Tibial nerve (tissue), 4 donors: ENCODE measurements at regions not wholly inside any gene's neighbourhood (a gene's known extent, or its start where the extent isn't known, plus 50 kb on each side); places are given as distances from the start of the nearest gene placed in this dataset.

Experiments used
- DNase-seq, 2 donors: peaks; one replicate each; pipeline ENCODE4 v3.0.0-alpha.2; 2019; ENCODE audit warnings: low spot score in 2 of 2
- H3K27ac ChIP-seq, 4 donors: fragments of 200-600 bp; sonication (generic) in 3 of 4; one replicate each; pipeline ENCODE4 v1.5.1; 2017 to 2019; ENCODE audit warnings: mild to moderate bottlenecking in 1 of 4
- H3K27me3 ChIP-seq, 2 donors: fragments of 200-600 bp; sonication (generic) in 1 of 2; one replicate each; pipeline versions ENCODE4 v1.5.1 to v1.6.0; 2017 to 2019
- H3K36me3 ChIP-seq, 3 donors: fragments of 200-600 bp; sonication (generic); one replicate each; pipeline ENCODE4 v1.5.1; 2018 to 2019
- H3K4me1 ChIP-seq, 4 donors: fragments of 200-600 bp; sonication (generic) in 3 of 4; one replicate each; pipeline ENCODE4 v1.5.1; 2017 to 2019
- H3K4me3 ChIP-seq, 4 donors: fragments of 200-600 bp; sonication (generic) in 3 of 4; one replicate each; pipeline ENCODE4 v1.5.1; 2017 to 2019; ENCODE audit warnings: mild to moderate bottlenecking in 1 of 4, moderate library complexity in 1 of 4
- H3K9me3 ChIP-seq, 4 donors: fragments of 200-600 bp; sonication (generic) in 3 of 4; one replicate each; pipeline ENCODE4 v1.5.1; 2017 to 2019
- CTCF ChIP-seq, 5 experiments: fragments of 200-600 bp in 3 of 5; fragments of 450-650 bp in 2 of 5; sonication (generic) in 3 of 5; IDR thresholded peaks; one replicate each; pipeline ENCODE4 v1.5.1; 2016 to 2019; ENCODE audit warnings: antibody characterized with exemption in 5 of 5, mild to moderate bottlenecking in 3 of 5, moderate library complexity in 2 of 5
- EP300 ChIP-seq, 2 donors: sonication (generic); formaldehyde crosslinking; IDR thresholded peaks; one replicate each; pipeline ENCODE4 v1.6.1; 2017; ENCODE audit warnings: antibody characterized with exemption in 2 of 2, mild to moderate bottlenecking in 1 of 2
- POLR2A ChIP-seq, 2 donors: fragments of 450-650 bp; IDR thresholded peaks; one replicate each; pipeline ENCODE4 v1.6.1; 2017; ENCODE audit warnings: antibody characterized with exemption in 2 of 2, mild to moderate bottlenecking in 2 of 2, moderate library complexity in 2 of 2
- WGBS, 2 donors: methylation state at CpG; one replicate each; pipeline ENCODE4 v1.1.5; 2018; 5-methylcytosine and 5-hydroxymethylcytosine counted together

GRCh38 chr6:12478921-12479320 is 188.8 kb downstream of the EDN1 start:
- 82 to 83% methylated on average over 3 of the region's 3 CpGs for WGBS, 2 donors
- no peaks in the 10 kb centered on the region for H3K36me3 ChIP-seq
- DNase-seq, result no peak
- no peak overlapping the region for H3K27ac ChIP-seq
- H3K27me3 ChIP-seq, result no peaks in the 10 kb centered on the region
- no peak overlapping the region for H3K4me3 ChIP-seq
- TF ChIP-seq POLR2A (IDR thresholded peaks at IDR 0.05) (no peak), EP300 (IDR thresholded peaks at IDR 0.05) (no peak), CTCF (IDR thresholded peaks at IDR 0.05) (no peak)
- H3K4me1 ChIP-seq, result no peaks in the 10 kb centered on the region
- no peaks in the 10 kb centered on the region for H3K9me3 ChIP-seq

GRCh38 chr6:12479451-12479850 is 189.3 kb downstream of the EDN1 start:
- DNase-seq, result no peak
- H3K27ac ChIP-seq, result no peak overlapping the region
- H3K9me3 ChIP-seq, result no peaks in the 10 kb centered on the region
- 78 to 85% methylated on average over 2 of the region's 2 CpGs for WGBS, 2 donors
- no peaks in the 10 kb centered on the region for H3K36me3 ChIP-seq
- TF ChIP-seq EP300 (IDR thresholded peaks at IDR 0.05), result no peak
- no peak for TF ChIP-seq POLR2A (IDR thresholded peaks at IDR 0.05)
- TF ChIP-seq CTCF (IDR thresholded peaks at IDR 0.05), result no peak
- no peaks in the 10 kb centered on the region for H3K27me3 ChIP-seq
- no peaks in the 10 kb centered on the region for H3K4me1 ChIP-seq
- no peak overlapping the region for H3K4me3 ChIP-seq

- no peak overlapping the region for H3K27ac ChIP-seq
- no peaks in the 10 kb centered on the region for H3K27me3 ChIP-seq
- no peak overlapping the region for H3K4me3 ChIP-seq
- DNase-seq, result no peak
- H3K36me3 ChIP-seq, result no peaks in the 10 kb centered on the region
- WGBS, 2 donors, result 55 to 69% methylated on average over 2 of the region's 2 CpGs
- no peak for TF ChIP-seq CTCF (IDR thresholded peaks at IDR 0.05)
- TF ChIP-seq POLR2A (IDR thresholded peaks at IDR 0.05), result no peak
- no peak for TF ChIP-seq EP300 (IDR thresholded peaks at IDR 0.05)
- no peaks in the 10 kb centered on the region for H3K4me1 ChIP-seq
- H3K9me3 ChIP-seq, result no peaks in the 10 kb centered on the region
Observed at GRCh38 chr6:12479881-12480280, 189.7 kb downstream of the EDN1 start.

- DNase-seq, result no peak
- Histone ChIP-seq H3K36me3 (no peaks in the 10 kb centered on the region), H3K27ac (no peak overlapping the region), H3K4me1 (no peaks in the 10 kb centered on the region), H3K9me3 (no peaks in the 10 kb centered on the region), H3K4me3 (no peak overlapping the region), H3K27me3 (no peaks in the 10 kb centered on the region)
- 84 to 87% methylated on average over 3 of the region's 3 CpGs for WGBS, 2 donors
- no peak for TF ChIP-seq CTCF (IDR thresholded peaks at IDR 0.05)
Observed at GRCh38 chr6:12480379-12480778, 190.2 kb downstream of the EDN1 start.

GRCh38 chr6:12481292-12481691 is 191.1 kb downstream of the EDN1 start:
- Histone ChIP-seq H3K27ac (no peak overlapping the region), H3K36me3 (no peaks in the 10 kb centered on the region), H3K9me3 (no peaks in the 10 kb centered on the region), H3K4me3 (no peak overlapping the region), H3K27me3 (no peaks in the 10 kb centered on the region), H3K4me1 (no peaks in the 10 kb centered on the region)
- TF ChIP-seq POLR2A (IDR thresholded peaks at IDR 0.05) (no peak), CTCF (IDR thresholded peaks at IDR 0.05) (no peak)
- 93 to 94% methylated on average over 2 of the region's 2 CpGs for WGBS, 2 donors
- DNase-seq, result no peak
